Vagina (tissue), 2 donors: ENCODE measurements at regions not wholly inside any gene's neighbourhood (a gene's known extent, or its start where the extent isn't known, plus 50 kb on each side); places are given as distances from the start of the nearest gene placed in this dataset.

Experiments
- CTCF ChIP-seq, 3 experiments: fragments of 450-650 bp in 2 of 3; fragments of 200-600 bp in 1 of 3; sonication (generic) in 1 of 3; IDR thresholded peaks; one replicate each; pipeline ENCODE4 v1.5.1; 2017 to 2019; ENCODE audit warnings: antibody characterized with exemption in 3 of 3, mild to moderate bottlenecking in 2 of 3, moderate library complexity in 2 of 3
- POLR2A ChIP-seq, 2 donors: fragments of 450-650 bp; IDR thresholded peaks; one replicate each; pipeline ENCODE4 v1.6.1; 2017; ENCODE audit warnings: antibody characterized with exemption in 2 of 2, mild to moderate bottlenecking in 2 of 2, moderate library complexity in 2 of 2

DNA sequence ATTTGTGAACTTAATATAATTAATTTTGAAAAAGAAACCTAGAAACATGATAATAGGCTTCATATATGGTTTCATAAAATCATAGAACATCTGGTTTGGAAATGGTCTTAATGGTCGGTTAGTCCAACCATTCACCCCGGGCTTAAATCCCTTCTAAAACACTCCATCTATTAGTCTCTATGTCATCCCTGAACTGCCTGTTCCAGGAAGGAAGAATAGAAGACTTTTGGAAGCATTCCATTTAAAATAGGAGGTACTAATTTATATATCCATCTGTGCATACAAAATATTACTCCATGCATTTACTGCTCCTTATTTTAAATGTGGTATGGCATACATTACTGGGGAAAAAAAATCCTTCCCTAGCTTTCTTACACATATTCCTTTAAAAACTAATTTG, 262.2 kb upstream of the DDX53 start:
- TF ChIP-seq CTCF (IDR thresholded peaks at IDR 0.05) (no peak), POLR2A (IDR thresholded peaks at IDR 0.05) (no peak)
